GM12873 (cell line): ENCODE measurements at regions not wholly inside any gene's neighbourhood (a gene's known extent, or its start where the extent isn't known, plus 50 kb on each side); places are given as distances from the start of the nearest gene placed in this dataset.

Experiments used
- TF ChIP-seq, protein P1 (sequence below): IDR thresholded peaks from 2 replicates; pipeline ENCODE4 v1.5.1; 2012; ENCODE audit warnings: low read depth, mild to moderate bottlenecking, moderate library complexity, low read length, control low read depth; ENCODE audit not compliant: insufficient read depth; ENCODE audit errors: missing control alignments

DNA sequence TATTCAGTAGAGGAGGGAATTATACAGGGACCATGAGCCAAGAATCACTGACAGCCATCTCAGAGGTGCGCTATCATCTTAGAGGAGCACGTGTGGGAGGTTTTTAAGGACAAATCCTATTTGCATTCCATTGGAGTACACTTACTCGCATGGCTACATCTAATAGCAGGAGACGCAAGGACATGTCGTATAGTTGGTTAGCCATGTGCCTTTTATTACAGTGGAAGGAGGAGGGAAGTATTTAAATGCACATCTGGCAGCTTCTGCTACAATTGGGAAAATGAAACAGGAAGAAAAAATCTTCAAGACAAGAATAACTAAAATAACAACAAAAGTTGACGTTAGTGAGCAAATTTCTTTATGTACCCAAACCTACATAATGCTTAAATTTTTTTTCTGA lies 86.5 kb upstream of the UGP2 start:
- TF ChIP-seq, protein P1, sequence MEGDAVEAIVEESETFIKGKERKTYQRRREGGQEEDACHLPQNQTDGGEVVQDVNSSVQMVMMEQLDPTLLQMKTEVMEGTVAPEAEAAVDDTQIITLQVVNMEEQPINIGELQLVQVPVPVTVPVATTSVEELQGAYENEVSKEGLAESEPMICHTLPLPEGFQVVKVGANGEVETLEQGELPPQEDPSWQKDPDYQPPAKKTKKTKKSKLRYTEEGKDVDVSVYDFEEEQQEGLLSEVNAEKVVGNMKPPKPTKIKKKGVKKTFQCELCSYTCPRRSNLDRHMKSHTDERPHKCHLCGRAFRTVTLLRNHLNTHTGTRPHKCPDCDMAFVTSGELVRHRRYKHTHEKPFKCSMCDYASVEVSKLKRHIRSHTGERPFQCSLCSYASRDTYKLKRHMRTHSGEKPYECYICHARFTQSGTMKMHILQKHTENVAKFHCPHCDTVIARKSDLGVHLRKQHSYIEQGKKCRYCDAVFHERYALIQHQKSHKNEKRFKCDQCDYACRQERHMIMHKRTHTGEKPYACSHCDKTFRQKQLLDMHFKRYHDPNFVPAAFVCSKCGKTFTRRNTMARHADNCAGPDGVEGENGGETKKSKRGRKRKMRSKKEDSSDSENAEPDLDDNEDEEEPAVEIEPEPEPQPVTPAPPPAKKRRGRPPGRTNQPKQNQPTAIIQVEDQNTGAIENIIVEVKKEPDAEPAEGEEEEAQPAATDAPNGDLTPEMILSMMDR = no peak

- TF ChIP-seq, protein P1 = no peak
Observed at GRCh38 chr2:63755965-63756364, 85.7 kb upstream of the UGP2 start.

- TF ChIP-seq, protein P1 = no peak
Observed at GRCh38 chr2:63763391-63763941, 78.2 kb upstream of the UGP2 start.

- TF ChIP-seq, protein P1 = no peak
Observed at GRCh38 chr2:63764630-63765029, 77.1 kb upstream of the UGP2 start.

DNA sequence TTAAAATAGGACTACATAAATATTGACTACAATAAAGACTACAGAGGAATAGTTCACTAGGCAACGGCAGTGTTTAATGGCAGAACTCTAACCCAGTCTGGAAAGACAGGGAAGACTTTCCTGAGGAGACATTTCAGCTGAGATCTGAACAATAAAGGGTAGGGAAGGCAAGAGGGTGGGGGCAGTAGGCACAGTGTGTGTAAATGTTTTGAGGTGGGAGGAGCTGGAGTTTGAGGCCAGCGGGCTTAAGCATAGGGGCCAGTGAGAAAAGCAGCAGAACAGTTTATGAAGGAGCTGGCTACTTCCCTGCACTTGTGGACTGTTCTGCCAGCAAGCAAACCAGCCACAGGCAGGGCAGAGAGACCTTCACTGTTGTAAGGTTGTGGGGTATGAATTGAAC lies 76.6 kb upstream of the UGP2 start:
- TF ChIP-seq, protein P1 = no peak

- TF ChIP-seq, protein P1 = no peak
Observed at GRCh38 chr2:63767307-63767706, 74.4 kb upstream of the UGP2 start.

- TF ChIP-seq, protein P1 = no peak
Observed at GRCh38 chr2:63768051-63768450, 73.6 kb upstream of the UGP2 start.
